ENCODE measurements at regions not wholly inside any gene's neighbourhood (a gene's known extent, or its start where the extent isn't known, plus 50 kb on each side); places are given as distances from the start of the nearest gene placed in this dataset.

- no peak for TF ChIP-seq CTCF (IDR thresholded peaks at IDR 0.05)
- no peak for TF ChIP-seq POLR2A (IDR thresholded peaks at IDR 0.05)
- no peak for TF ChIP-seq POLR2AphosphoS5 (IDR thresholded peaks at IDR 0.05)
- TF ChIP-seq EP300 (IDR thresholded peaks at IDR 0.05; ENCODE audit: low read depth): no peak
These were observed 65.6 kb downstream of the COL6A6 start for GRCh38 chr3:130582457-130583153.
